CD14-positive monocyte (primary cell): ENCODE measurements at regions not wholly inside any gene's neighbourhood (a gene's known extent, or its start where the extent isn't known, plus 50 kb on each side); places are given as distances from the start of the nearest gene placed in this dataset.

Experiments used
- DNase-seq, 3 donors: peaks; one replicate each; pipeline ENCODE4 v3.0.0-alpha.2; 2011 to 2022
- H2AFZ ChIP-seq: 2 replicates; pipeline ENCODE4 v1.6.0; 2012; ENCODE audit warnings: mild to moderate bottlenecking, low read depth, low read length, inconsistent platforms; ENCODE audit not compliant: insufficient read depth, poor library complexity, severe bottlenecking
- H3K27ac ChIP-seq, 2 donors: 1 replicate in 1 of 2; 2 replicates in 1 of 2; pipeline ENCODE4 v1.5.1; 2012 to 2013; ENCODE audit warnings: low read length in 2 of 2, control low read depth in 1 of 2, inconsistent platforms in 1 of 2, low read depth in 1 of 2, mild to moderate bottlenecking in 1 of 2
- H3K27me3 ChIP-seq, 2 donors: one replicate each; pipeline versions ENCODE4 v1.6.0 to v1.6.1; 2011 to 2013; ENCODE audit warnings: low read length in 2 of 2; ENCODE audit not compliant: control insufficient read depth in 2 of 2, insufficient read depth in 2 of 2
- H3K36me3 ChIP-seq, 2 donors: replicated peaks in 1 of 2; 1 replicate in 1 of 2; 2 replicates in 1 of 2; pipeline versions ENCODE4 v1.5.1 to v1.6.1; 2012 to 2013; ENCODE audit warnings: low read length in 2 of 2, control low read depth in 1 of 2, inconsistent platforms in 1 of 2, mild to moderate bottlenecking in 1 of 2; ENCODE audit not compliant: insufficient read depth in 2 of 2, control insufficient read depth in 1 of 2
- H3K4me1 ChIP-seq, 2 donors: 1 replicate in 1 of 2; 2 replicates in 1 of 2; pipeline versions ENCODE4 v1.5.1 to v1.6.1; 2012 to 2013; ENCODE audit warnings: low read length in 2 of 2, control low read depth in 1 of 2, inconsistent platforms in 1 of 2, mild to moderate bottlenecking in 1 of 2, moderate library complexity in 1 of 2; ENCODE audit not compliant: insufficient read depth in 2 of 2, control insufficient read depth in 1 of 2
- H3K4me2 ChIP-seq: replicated peaks from 2 replicates; pipeline ENCODE3; 2012; ENCODE audit warnings: low read length, moderate library complexity, mild to moderate bottlenecking; ENCODE audit not compliant: poor library complexity, severe bottlenecking; ENCODE audit errors: extremely low read depth
- H3K4me3 ChIP-seq, 3 experiments: fragments of 200-600 bp in 1 of 3; sonication (generic) in 1 of 3; replicated peaks in 1 of 3; 1 replicate in 2 of 3; 2 replicates in 1 of 3; pipeline ENCODE4 v1.5.1; 2011 to 2013; ENCODE audit warnings: low read length in 3 of 3, mild to moderate bottlenecking in 3 of 3, control low read depth in 2 of 3, low read depth in 2 of 3, inconsistent platforms in 1 of 3, moderate library complexity in 1 of 3
- H3K79me2 ChIP-seq: 2 replicates; pipeline ENCODE4 v1.6.0; 2012; ENCODE audit warnings: mild to moderate bottlenecking, control low read depth, inconsistent platforms, low read length, moderate library complexity; ENCODE audit not compliant: insufficient read depth
- H3K9ac ChIP-seq: 2 replicates; pipeline ENCODE4 v1.6.0; 2017; ENCODE audit warnings: low read length, mild to moderate bottlenecking; ENCODE audit not compliant: insufficient read depth, poor library complexity, severe bottlenecking
- H3K9me3 ChIP-seq, 2 donors: replicated peaks in 1 of 2; 1 replicate in 1 of 2; 2 replicates in 1 of 2; pipeline versions ENCODE4 v1.5.1 to v1.6.1; 2012 to 2013; ENCODE audit warnings: low read length in 2 of 2, control low read depth in 1 of 2; ENCODE audit not compliant: control insufficient read depth in 1 of 2, insufficient read depth in 1 of 2
- H4K20me1 ChIP-seq: 2 replicates; pipeline ENCODE4 v1.6.0; 2012; ENCODE audit warnings: mild to moderate bottlenecking, low read length, control low read depth, moderate library complexity; ENCODE audit not compliant: insufficient read depth
- H3K27ac Mint-ChIP-seq, 7 donors: one replicate each; pipeline ENCODE4 v1.8.0; 2020; ENCODE audit warnings: mild to moderate bottlenecking in 7 of 7, mixed read lengths in 7 of 7, moderate library complexity in 6 of 7, inconsistent platforms in 2 of 7
- H3K27me3 Mint-ChIP-seq, 3 donors: one replicate each; pipeline ENCODE4 v1.8.0; 2021 to 2022; ENCODE audit warnings: low read depth in 3 of 3, mild to moderate bottlenecking in 3 of 3, mixed read lengths in 3 of 3, moderate library complexity in 3 of 3, inconsistent platforms in 1 of 3
- H3K36me3 Mint-ChIP-seq, 2 donors: one replicate each; pipeline ENCODE4 v1.8.0; 2020; ENCODE audit warnings: mixed read lengths in 2 of 2, inconsistent platforms in 1 of 2, mild to moderate bottlenecking in 1 of 2
- H3K4me1 Mint-ChIP-seq: one replicate; pipeline ENCODE4 v1.8.0; 2020; ENCODE audit warnings: mild to moderate bottlenecking, mixed read lengths
- H3K4me3 Mint-ChIP-seq, 2 donors: one replicate each; pipeline ENCODE4 v1.8.0; 2020; ENCODE audit warnings: mild to moderate bottlenecking in 2 of 2, mixed read lengths in 2 of 2, moderate library complexity in 1 of 2
- H3K9me3 Mint-ChIP-seq, 7 donors: one replicate each; pipeline ENCODE4 v1.8.0; 2020 to 2022; ENCODE audit warnings: mixed read lengths in 7 of 7, mild to moderate bottlenecking in 6 of 7, moderate library complexity in 6 of 7, inconsistent platforms in 2 of 7
- CTCF ChIP-seq: fragments of 200-600 bp; IDR thresholded peaks from one replicate; pipeline ENCODE4 v1.8.0; 2022; ENCODE audit warnings: antibody characterized with exemption, mild to moderate bottlenecking
- WGBS: methylation state at CpG from one replicate; pipeline ENCODE4 v1.1.5; 2013; ENCODE audit warnings: missing lambda C conversion rate; ENCODE audit not compliant: insufficient coverage; 5-methylcytosine and 5-hydroxymethylcytosine counted together
- intact Hi-C, 2 donors: fragments of 100-400 bp; cut with micrococcal nuclease; formaldehyde crosslinking; loops; one replicate each; pipeline versions ENCODE4 v1.15.0 to v1.15.1; 2023

- Mint-ChIP-seq H3K27ac (no peak overlapping the region), H3K9me3 (peaks cover 0 to 3% (median 0%) of the 10 kb centered on the region in 7 donors), H3K27me3 (no peaks in the 10 kb centered on the region), H3K4me1 (no peaks in the 10 kb centered on the region), H3K4me3 (no peak overlapping the region), H3K36me3 (no peaks in the 10 kb centered on the region)
- H3K36me3 ChIP-seq = no peaks in the 10 kb centered on the region
- DNase-seq = no peak
- no peaks in the 10 kb centered on the region for H3K79me2 ChIP-seq
- no peaks in the 10 kb centered on the region for H3K4me1 ChIP-seq
- no peak for TF ChIP-seq CTCF
- no peak overlapping the region for H3K27ac ChIP-seq
- intact Hi-C loops = no loop called here
- no CpG with 5 or more reads among the region's 1 CpG for WGBS
- H3K9ac ChIP-seq = no peak overlapping the region
- H3K4me2 ChIP-seq = no peak overlapping the region
- no peaks in the 10 kb centered on the region for H4K20me1 ChIP-seq
- H2AFZ ChIP-seq = no peak overlapping the region
- no peaks in the 10 kb centered on the region for H3K9me3 ChIP-seq
- H3K27me3 ChIP-seq = no peaks in the 10 kb centered on the region
- H3K4me3 ChIP-seq = no peak overlapping the region
Measured at GRCh38 chr1:195332102-195332501, 1276.1 kb downstream of the KCNT2 start.

GRCh38 chr1:195328681-195329080 is 1279.6 kb downstream of the KCNT2 start:
- intact Hi-C loops = no loop called here

More at GRCh38 chr1:195328681-195329080, 1279.6 kb downstream of the KCNT2 start:
- no peak overlapping the region for H3K4me2 ChIP-seq
- H3K27ac ChIP-seq = no peak overlapping the region
- no CpG with 5 or more reads among the region's 2 CpGs for whole genome bisulfite sequencing
- H3K4me1 ChIP-seq = no peaks in the 10 kb centered on the region
- Mint-ChIP-seq H3K4me3 (no peak overlapping the region), H3K9me3 (peaks cover 0 to 7% (median 4%) of the 10 kb centered on the region in 7 donors), H3K4me1 (no peaks in the 10 kb centered on the region), H3K27me3 (no peaks in the 10 kb centered on the region), H3K36me3 (no peaks in the 10 kb centered on the region), H3K27ac (no peak overlapping the region)
- no peak overlapping the region for H3K9ac ChIP-seq
- H3K27me3 ChIP-seq = no peaks in the 10 kb centered on the region
- peaks cover 5 to 7% of the 10 kb centered on the region in 2 donors for H3K9me3 ChIP-seq
- H4K20me1 ChIP-seq = no peaks in the 10 kb centered on the region
- no peak overlapping the region for H2AFZ ChIP-seq
- DNase-seq = no peak
- H3K79me2 ChIP-seq = no peaks in the 10 kb centered on the region
- no peaks in the 10 kb centered on the region for H3K36me3 ChIP-seq
- TF ChIP-seq CTCF = no peak
- no peak overlapping the region for H3K4me3 ChIP-seq
